WTC11 (cell line): ENCODE measurements at regions not wholly inside any gene's neighbourhood (a gene's known extent, or its start where the extent isn't known, plus 50 kb on each side); places are given as distances from the start of the nearest gene placed in this dataset.

Source experiments
- ATAC-seq: fragments of 200-7000 bp; cut with Tn5 transposase; 2 replicates; pipeline ENCODE4 v1.10.0; 2021; ENCODE audit warnings: mild to moderate bottlenecking, moderate library complexity
- CTCF ChIA-PET: fragments of 300-600 bp; sonication (Branson Sonifier 250); formaldehyde crosslinking; loops from one replicate; lab custom pipeline; 2021; ENCODE audit warnings: antibody characterized with exemption; lab: Charles Lee
- POLR2A ChIA-PET: fragments of 350-600 bp; sonication (Branson Sonifier 250); formaldehyde crosslinking; loops from one replicate; lab custom pipeline; 2021; ENCODE audit warnings: antibody characterized with exemption; lab: Charles Lee
- DNase-seq: peaks from one replicate; pipeline ENCODE4 v3.0.0; 2021; ENCODE audit warnings: low spot score
- H3K27ac Mint-ChIP-seq: 2 replicates; pipeline ENCODE4 v1.8.0; 2021; ENCODE audit warnings: mixed read lengths
- H3K27me3 Mint-ChIP-seq: 2 replicates; pipeline ENCODE4 v1.8.0; 2021; ENCODE audit warnings: low read depth, mild to moderate bottlenecking, moderate library complexity, mixed read lengths
- H3K36me3 Mint-ChIP-seq: 2 replicates; pipeline ENCODE4 v1.8.0; 2021; ENCODE audit warnings: mixed read lengths
- H3K4me1 Mint-ChIP-seq: 2 replicates; pipeline ENCODE4 v1.8.0; 2022; ENCODE audit warnings: mixed read lengths
- H3K4me3 Mint-ChIP-seq: 2 replicates; pipeline ENCODE4 v1.8.0; 2021; ENCODE audit warnings: mild to moderate bottlenecking, moderate library complexity, mixed read lengths
- H3K9me3 Mint-ChIP-seq: 2 replicates; pipeline ENCODE4 v1.8.0; 2021; ENCODE audit warnings: mixed read lengths
- ARID4B ChIP-seq: sonication (generic); formaldehyde crosslinking; IDR thresholded peaks from 2 replicates; pipeline ENCODE4 v1.8.0; 2023; ENCODE audit warnings: missing genetic modification reagents, mild to moderate bottlenecking, borderline replicate concordance
- ATF6 ChIP-seq: sonication (generic); formaldehyde crosslinking; IDR thresholded peaks from 2 replicates; pipeline ENCODE4 v1.8.1; 2023; ENCODE audit warnings: mild to moderate bottlenecking, missing genetic modification reagents
- CDX4 ChIP-seq: fragments of 250-450 bp; sonication (Bioruptor Pico); IDR thresholded peaks from 2 replicates; pipeline ENCODE4 v1.9.0; 2021; ENCODE audit warnings: moderate library complexity, mild to moderate bottlenecking, inconsistent platforms, borderline replicate concordance
- E2F5 ChIP-seq: sonication (generic); formaldehyde crosslinking; IDR thresholded peaks from 2 replicates; pipeline ENCODE4 v1.8.1; 2022; ENCODE audit warnings: mild to moderate bottlenecking, moderate library complexity, missing genetic modification reagents
- ERG ChIP-seq: fragments of 250-450 bp; sonication (Bioruptor Pico); IDR thresholded peaks from 2 replicates; pipeline ENCODE4 v1.8.0; 2021; ENCODE audit warnings: mild to moderate bottlenecking
- FOXK1 ChIP-seq: sonication (generic); formaldehyde crosslinking; IDR thresholded peaks from 2 replicates; pipeline ENCODE4 v1.8.0; 2022; ENCODE audit warnings: mild to moderate bottlenecking, moderate library complexity, missing genetic modification reagents
- GABPB1 ChIP-seq: sonication (generic); formaldehyde crosslinking; IDR thresholded peaks from 2 replicates; pipeline ENCODE4 v1.8.1; 2023; ENCODE audit warnings: mild to moderate bottlenecking, missing genetic modification reagents
- HMGXB4 ChIP-seq: sonication (generic); formaldehyde crosslinking; IDR thresholded peaks from 2 replicates; pipeline ENCODE4 v1.8.1; 2023; ENCODE audit warnings: mild to moderate bottlenecking, moderate library complexity, missing genetic modification reagents
- IRF1 ChIP-seq: sonication (generic); formaldehyde crosslinking; IDR thresholded peaks from 2 replicates; pipeline ENCODE4 v1.8.0; 2023; ENCODE audit warnings: missing genetic modification reagents
- MLX ChIP-seq: sonication (generic); formaldehyde crosslinking; IDR thresholded peaks from 2 replicates; pipeline ENCODE4 v1.8.1; 2023; ENCODE audit warnings: mild to moderate bottlenecking, missing genetic modification reagents, moderate library complexity
- NFYB ChIP-seq: sonication (generic); formaldehyde crosslinking; conservative IDR thresholded peaks from 2 replicates; pipeline ENCODE4 v1.8.0; 2022; ENCODE audit warnings: low read depth, missing genetic modification reagents
- PRDM15 ChIP-seq: sonication (generic); formaldehyde crosslinking; IDR thresholded peaks from 2 replicates; pipeline ENCODE4 v1.8.0; 2022; ENCODE audit warnings: missing genetic modification reagents
- PRRX2 ChIP-seq: fragments of 250-450 bp; sonication (Bioruptor Pico); IDR thresholded peaks from 2 replicates; pipeline ENCODE4 v1.8.0; 2021; ENCODE audit warnings: mild to moderate bottlenecking
- RELA ChIP-seq: sonication (generic); formaldehyde crosslinking; IDR thresholded peaks from 2 replicates; pipeline ENCODE4 v1.8.1; 2022; ENCODE audit warnings: missing genetic modification reagents, mild to moderate bottlenecking, borderline replicate concordance
- TP53 ChIP-seq: sonication (generic); formaldehyde crosslinking; IDR thresholded peaks from 2 replicates; pipeline ENCODE4 v1.8.1; 2023; ENCODE audit warnings: mild to moderate bottlenecking, missing genetic modification reagents
- ZNF317 ChIP-seq: sonication (generic); formaldehyde crosslinking; IDR thresholded peaks from 2 replicates; pipeline ENCODE4 v1.8.1; 2023; ENCODE audit warnings: low read depth, mild to moderate bottlenecking, moderate library complexity, missing genetic modification reagents, borderline replicate concordance
- ZNF396 ChIP-seq: fragments of 250-450 bp; sonication (Bioruptor Pico); IDR thresholded peaks from 2 replicates; pipeline ENCODE4 v1.8.0; 2021; ENCODE audit warnings: mild to moderate bottlenecking, moderate library complexity, borderline replicate concordance
- ZNF512 ChIP-seq: sonication (generic); formaldehyde crosslinking; IDR thresholded peaks from 2 replicates; pipeline ENCODE4 v1.8.1; 2022; ENCODE audit warnings: missing genetic modification reagents, borderline replicate concordance
- ZNF671 ChIP-seq: fragments of 250-450 bp; sonication (Bioruptor Pico); IDR thresholded peaks from 2 replicates; pipeline ENCODE4 v1.8.0; 2021; ENCODE audit warnings: mild to moderate bottlenecking

- ChIA-PET CTCF (no interaction called here), POLR2A (no interaction called here)
- Mint-ChIP-seq H3K27ac (no peak overlapping the region), H3K4me1 (peaks cover 5% of the 10 kb centered on the region), H3K9me3 (no peaks in the 10 kb centered on the region), H3K27me3 (no peaks in the 10 kb centered on the region), H3K4me3 (no peak overlapping the region), H3K36me3 (0 out of 2 replicates have a peak, but pooled peaks cover 4% of the 10 kb centered on the region)
- DNase-seq (no peak), ATAC-seq (no peak)
- TF ChIP-seq CDX4 (no peak), NFYB (no peak), FOXK1 (CRISPR knock-in tag) (no peak), RELA (no peak), ERG (CRISPR knock-in tag) (no peak), MLX (CRISPR knock-in tag) (no peak), PRDM15 (CRISPR knock-in tag) (no peak), PRRX2 (CRISPR knock-in tag) (no peak), GABPB1 (CRISPR knock-in tag) (no peak), ATF6 (CRISPR knock-in tag) (no peak), ZNF671 (CRISPR knock-in tag) (no peak), ZNF512 (CRISPR knock-in tag) (no peak), ZNF317 (no peak), ARID4B (CRISPR knock-in tag) (no peak), HMGXB4 (CRISPR knock-in tag) (no peak), ZNF396 (CRISPR knock-in tag) (no peak), IRF1 (no peak), TP53 (CRISPR knock-in tag) (no peak), E2F5 (CRISPR knock-in tag) (no peak)
Observed at GRCh38 chr9:29332789-29333188, 1759.5 kb upstream of the C9orf72 start.
